ENCODE measurements at regions not wholly inside any gene's neighbourhood (a gene's known extent, or its start where the extent isn't known, plus 50 kb on each side); places are given as distances from the start of the nearest gene placed in this dataset.

DNA sequence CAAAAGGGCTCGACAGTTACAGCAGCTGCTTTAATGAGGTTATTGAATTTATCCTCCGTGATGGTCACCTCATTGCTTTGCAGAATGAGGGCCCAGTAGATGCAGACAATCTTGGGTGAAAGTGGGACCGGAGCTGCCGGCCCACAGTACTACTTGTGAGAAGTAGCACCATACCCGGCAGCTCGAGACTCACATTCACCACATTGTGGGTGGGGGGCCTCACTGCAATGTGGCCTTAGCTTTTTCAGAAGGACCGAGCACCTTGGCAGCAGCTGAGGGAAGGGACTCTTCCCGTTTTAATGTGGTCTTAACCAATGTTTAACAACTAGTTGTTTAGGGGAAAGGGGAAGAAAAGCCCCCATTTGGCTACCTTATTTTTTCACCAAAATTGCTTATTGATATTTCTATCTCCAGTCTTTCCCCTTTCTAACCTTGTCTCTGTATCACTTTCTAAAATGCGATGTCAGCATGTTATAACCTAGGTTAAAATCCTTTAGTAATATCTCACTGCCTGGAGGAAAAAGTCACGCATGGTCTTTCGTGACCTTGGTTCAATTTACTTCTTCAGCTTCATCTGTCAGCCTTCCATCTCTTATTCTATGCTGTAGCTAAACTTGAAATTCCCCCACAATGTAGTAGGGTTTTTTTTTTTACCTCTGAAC, 87.4 kb upstream of the PHYHIPL start:
- Histone ChIP-seq H3K27ac (no peak overlapping the region), H3K9me3 (replicated peaks) (no peaks in the 10 kb centered on the region), H3K36me3 (no peaks in the 10 kb centered on the region), H3K4me1 (replicated peaks) (peaks cover 28% of the 10 kb centered on the region), H3K4me3 (no peak overlapping the region), H3K27me3 (replicated peaks) (no peaks in the 10 kb centered on the region)
- no peak for DNase-seq (ENCODE audit: low read depth in 1 of 2, low spot score in 2 of 2)

DNA sequence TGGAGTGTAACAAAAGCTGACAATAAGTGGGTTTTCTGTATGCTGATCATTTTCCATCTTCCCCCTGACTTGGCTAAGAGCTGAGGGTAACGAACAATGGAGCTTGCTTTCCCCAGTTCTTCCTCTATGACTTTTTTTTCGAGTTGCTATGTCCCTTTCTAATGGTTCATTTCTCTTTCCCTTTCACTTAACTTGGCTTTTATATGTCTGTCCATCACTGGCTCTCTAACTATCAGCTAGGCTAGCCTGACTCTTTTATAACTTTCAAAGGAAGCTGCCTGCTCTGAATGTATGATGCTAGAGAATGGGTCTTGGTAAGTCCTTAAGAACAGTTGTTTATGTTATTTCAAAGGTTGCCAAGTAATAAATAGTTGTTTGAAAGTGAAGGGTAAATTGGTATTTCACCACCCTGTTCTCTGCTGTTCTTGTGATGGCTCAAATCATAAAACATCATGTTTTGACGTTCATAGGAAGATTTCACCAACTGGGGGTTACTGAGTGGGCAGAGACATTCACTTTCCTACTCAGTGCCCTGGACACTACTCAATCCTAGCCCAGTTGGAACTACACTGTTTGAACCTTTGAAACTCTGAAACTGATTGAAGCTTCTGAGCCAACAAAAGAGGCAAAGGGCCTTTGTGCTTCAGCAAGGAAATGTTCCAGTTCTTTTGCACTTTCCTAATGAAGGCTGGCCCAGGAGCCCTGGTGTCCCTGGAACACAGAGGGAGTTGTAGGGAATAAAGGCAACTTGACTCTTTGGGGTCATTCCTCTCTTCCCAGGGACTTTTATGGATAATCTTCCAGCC, 85.4 kb upstream of the PHYHIPL start:
- Histone ChIP-seq H3K9me3 (replicated peaks) (no peaks in the 10 kb centered on the region), H3K27ac (no peak overlapping the region), H3K4me1 (replicated peaks) (peaks cover 12% of the 10 kb centered on the region), H3K36me3 (no peaks in the 10 kb centered on the region), H3K27me3 (replicated peaks) (no peaks in the 10 kb centered on the region), H3K4me3 (no peak overlapping the region)
- DNase-seq (ENCODE audit: low read depth in 1 of 2, low spot score in 2 of 2): no peak

DNA sequence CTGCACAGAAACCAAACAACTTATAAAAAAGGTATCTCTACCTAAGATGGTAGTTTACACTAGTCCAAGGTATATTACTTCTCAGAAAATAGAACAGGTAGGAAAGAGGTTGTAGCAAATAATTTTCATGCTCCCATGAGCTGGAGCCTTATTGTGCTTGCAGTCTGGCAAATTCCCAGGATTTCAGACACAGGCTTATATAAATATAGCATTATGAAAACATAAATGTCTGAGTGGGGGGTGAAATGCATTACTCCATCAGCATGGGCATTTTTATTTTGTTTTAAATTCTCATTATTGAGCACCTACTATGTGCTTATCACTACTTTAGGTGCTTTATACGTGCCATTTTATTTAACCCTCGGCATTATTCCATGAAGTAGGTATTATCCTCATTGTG, 83.0 kb upstream of the PHYHIPL start:
- Histone ChIP-seq H3K36me3 (no peaks in the 10 kb centered on the region), H3K4me3 (no peak overlapping the region), H3K27me3 (replicated peaks) (no peaks in the 10 kb centered on the region), H3K27ac (no peak overlapping the region), H3K9me3 (replicated peaks) (no peaks in the 10 kb centered on the region), H3K4me1 (replicated peaks) (peaks cover 15% of the 10 kb centered on the region)
- DNase-seq (ENCODE audit: low read depth in 1 of 2, low spot score in 2 of 2): no peak

DNA sequence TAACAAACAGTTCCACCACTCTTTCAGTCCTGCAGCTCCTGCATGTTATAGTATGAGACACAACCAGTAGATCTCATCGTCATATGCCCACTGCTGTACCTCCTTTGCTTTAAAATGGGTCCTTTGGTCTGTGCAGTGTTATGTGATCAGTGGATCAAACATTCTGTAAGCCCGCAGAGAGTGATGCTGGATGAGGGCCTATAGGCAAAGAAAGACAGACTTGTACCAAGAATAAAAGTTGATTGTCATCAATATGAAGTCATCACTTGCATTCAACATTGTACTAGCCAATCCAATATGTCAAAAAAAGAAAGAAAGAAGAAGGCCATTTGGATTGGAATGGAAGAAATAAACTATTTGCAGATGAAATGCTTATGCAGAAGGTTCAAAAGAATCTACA, 79.8 kb upstream of the PHYHIPL start:
- Histone ChIP-seq H3K4me1 (replicated peaks) (peaks cover 29% of the 10 kb centered on the region), H3K27ac (no peak overlapping the region), H3K36me3 (no peaks in the 10 kb centered on the region), H3K4me3 (no peak overlapping the region), H3K9me3 (replicated peaks) (no peaks in the 10 kb centered on the region), H3K27me3 (replicated peaks) (no peaks in the 10 kb centered on the region)
- no peak for DNase-seq (ENCODE audit: low read depth in 1 of 2, low spot score in 2 of 2)

DNA sequence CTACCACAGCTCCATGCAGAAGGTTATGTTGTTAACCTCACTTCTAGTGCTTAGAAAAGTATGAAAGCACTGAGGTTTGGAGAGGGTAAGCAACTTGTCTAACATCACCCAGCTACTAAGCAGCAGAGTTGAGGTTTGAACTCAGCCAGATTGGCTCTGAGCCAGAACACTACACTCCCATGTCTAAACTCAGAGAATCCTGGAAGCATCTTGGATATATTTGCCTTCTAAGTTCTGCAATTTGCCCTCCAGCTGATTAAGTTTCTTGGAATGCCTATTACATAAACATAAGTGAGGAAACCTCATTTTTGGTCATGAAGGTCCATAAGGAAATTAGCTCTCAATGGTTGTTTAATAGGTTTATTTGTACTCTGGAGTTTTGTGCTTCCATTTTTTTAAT, 78.1 kb upstream of the PHYHIPL start:
- Histone ChIP-seq H3K27ac (peak overlapping the region; percentile 30), H3K4me1 (replicated peaks) (peaks cover 22% of the 10 kb centered on the region), H3K36me3 (no peaks in the 10 kb centered on the region), H3K9me3 (replicated peaks) (no peaks in the 10 kb centered on the region), H3K4me3 (no peak overlapping the region), H3K27me3 (replicated peaks) (no peaks in the 10 kb centered on the region)
- peak; percentile 66 to 79 for DNase-seq (ENCODE audit: low read depth in 1 of 2, low spot score in 2 of 2)

DNA sequence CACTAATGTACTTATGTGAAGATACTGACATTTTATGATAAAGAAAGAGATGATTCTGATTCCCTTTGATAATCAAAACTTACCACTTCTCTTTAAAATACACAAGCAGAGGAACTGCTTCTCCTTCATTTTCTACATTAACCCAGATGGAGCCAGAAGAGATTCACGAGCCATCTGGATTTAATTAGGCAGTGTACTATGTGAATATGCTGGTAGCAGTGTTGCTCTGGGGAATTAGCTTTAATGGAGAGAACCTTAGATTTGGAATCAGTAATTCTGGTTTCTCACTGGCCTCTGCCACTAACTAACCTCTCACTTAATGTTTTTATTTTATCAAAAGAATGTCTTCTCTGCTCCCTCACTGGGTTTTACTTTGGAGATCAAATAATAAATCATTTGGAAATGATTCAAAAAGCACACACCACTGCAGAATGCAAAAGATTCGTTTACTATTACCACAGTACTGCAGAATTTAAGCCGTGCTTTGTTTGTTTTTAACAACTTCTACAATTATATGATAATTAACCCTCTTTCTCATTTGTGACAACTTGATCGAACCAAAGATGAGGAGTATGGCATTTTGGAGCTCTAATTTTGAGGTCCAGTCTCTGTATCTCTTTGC, 77.5 kb upstream of the PHYHIPL start:
- H3K4me3 ChIP-seq: no peak overlapping the region
- H3K9me3 ChIP-seq (replicated peaks): no peaks in the 10 kb centered on the region
- H3K27me3 ChIP-seq (replicated peaks): no peaks in the 10 kb centered on the region
- H3K4me1 ChIP-seq (replicated peaks): peaks cover 22% of the 10 kb centered on the region
- DNase-seq (ENCODE audit: low read depth in 1 of 2, low spot score in 2 of 2): peak in 1 of 2 experiments; percentile 76
- H3K36me3 ChIP-seq: no peaks in the 10 kb centered on the region
- peak overlapping the region; percentile 30 for H3K27ac ChIP-seq

DNA sequence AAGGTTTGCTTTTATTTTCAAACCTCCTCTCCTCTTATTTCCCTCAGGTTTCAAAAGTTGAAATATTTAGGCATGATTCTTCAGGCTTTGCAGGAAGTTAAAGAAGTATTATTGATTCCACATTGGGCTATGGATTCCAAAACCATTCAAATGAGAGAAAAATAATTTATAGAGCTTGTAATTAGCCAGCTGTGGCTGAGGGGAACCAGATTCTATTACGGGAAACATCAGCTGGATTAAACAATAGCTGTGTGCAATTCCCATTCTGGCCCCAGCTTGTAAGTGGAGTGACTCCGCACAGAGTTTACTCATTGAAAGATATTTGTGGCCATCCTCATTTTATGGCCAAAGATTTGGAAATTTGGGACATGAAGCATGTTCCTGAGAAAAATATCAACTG, 77.0 kb upstream of the PHYHIPL start:
- no peaks in the 10 kb centered on the region for H3K9me3 ChIP-seq (replicated peaks)
- H3K27ac ChIP-seq: peak overlapping the region; percentile 30; the same call in 1 of the 2 replicates
- no peak overlapping the region for H3K4me3 ChIP-seq
- no peaks in the 10 kb centered on the region for H3K27me3 ChIP-seq (replicated peaks)
- DNase-seq (ENCODE audit: low read depth in 1 of 2, low spot score in 2 of 2): peak in 1 of 2 experiments; percentile 31
- no peaks in the 10 kb centered on the region for H3K36me3 ChIP-seq
- H3K4me1 ChIP-seq (replicated peaks): peaks cover 22% of the 10 kb centered on the region

DNA sequence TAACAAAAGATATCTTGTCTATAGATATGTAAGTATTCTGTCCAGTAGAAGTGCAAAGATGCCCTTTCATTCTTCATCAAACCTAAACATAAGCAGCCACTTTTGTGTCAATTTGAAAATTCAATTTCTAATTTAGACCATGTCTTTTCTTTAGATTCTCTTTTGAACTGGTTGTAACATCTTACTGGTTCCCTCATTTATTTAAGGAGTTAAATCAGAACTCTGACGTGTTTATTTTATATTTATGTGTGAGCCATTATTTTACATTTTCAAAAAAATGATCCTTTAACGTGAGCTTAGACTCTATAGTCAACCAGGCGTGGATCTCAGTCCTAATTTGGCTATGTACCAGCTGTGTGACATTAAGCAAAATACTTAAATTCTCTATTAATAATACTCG, 74.0 kb upstream of the PHYHIPL start:
- H3K27me3 ChIP-seq (replicated peaks): no peaks in the 10 kb centered on the region
- H3K9me3 ChIP-seq (replicated peaks): no peaks in the 10 kb centered on the region
- H3K36me3 ChIP-seq: no peaks in the 10 kb centered on the region
- H3K4me1 ChIP-seq (replicated peaks): peaks cover 22% of the 10 kb centered on the region
- H3K4me3 ChIP-seq: no peak overlapping the region
- no peak for DNase-seq (ENCODE audit: low read depth in 1 of 2, low spot score in 2 of 2)
- H3K27ac ChIP-seq: no peak overlapping the region

DNA sequence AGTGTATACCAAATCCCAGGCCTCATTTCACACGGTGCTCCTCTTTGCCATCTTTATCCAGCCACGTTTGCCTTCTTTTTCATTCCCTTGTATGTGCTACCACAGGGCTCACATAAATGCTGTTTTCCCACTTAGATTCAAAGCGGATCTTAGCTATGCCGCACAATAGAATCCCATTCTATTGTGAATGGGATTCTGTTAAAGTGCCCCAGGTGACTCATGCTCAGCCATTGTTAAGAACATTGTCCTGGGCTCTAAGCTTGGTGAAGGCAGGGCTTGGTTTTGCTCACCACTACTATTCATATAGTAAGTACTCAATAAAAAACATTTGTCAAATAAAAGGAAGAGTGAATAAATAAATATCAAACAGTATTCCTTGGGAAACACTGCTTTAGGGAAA, 72.3 kb upstream of the PHYHIPL start:
- Histone ChIP-seq H3K36me3 (no peaks in the 10 kb centered on the region), H3K9me3 (replicated peaks) (no peaks in the 10 kb centered on the region), H3K27ac (no peak overlapping the region), H3K4me1 (replicated peaks) (peaks cover 6% of the 10 kb centered on the region), H3K27me3 (replicated peaks) (no peaks in the 10 kb centered on the region), H3K4me3 (no peak overlapping the region)
- no peak for DNase-seq (ENCODE audit: low read depth in 1 of 2, low spot score in 2 of 2)

DNA sequence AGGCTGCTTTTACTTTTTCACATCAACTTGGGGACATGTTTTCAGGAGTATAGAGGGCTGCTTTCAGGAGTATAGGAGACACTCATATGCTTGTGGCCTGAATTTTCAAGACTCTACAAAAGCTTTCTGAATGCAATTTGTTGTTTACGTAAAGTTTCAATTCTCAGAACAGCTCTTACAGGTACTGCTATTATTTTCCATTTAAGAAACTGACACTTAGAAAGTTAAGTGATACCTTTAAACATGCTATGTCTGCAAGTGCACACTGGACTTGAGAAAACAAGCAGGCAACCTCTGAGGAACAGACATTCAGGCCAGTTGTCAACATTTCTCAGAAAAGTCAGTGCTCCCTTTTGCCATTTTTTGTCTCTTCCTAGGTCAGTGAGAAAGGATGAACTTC, 70.0 kb upstream of the PHYHIPL start:
- H3K27me3 ChIP-seq (replicated peaks): no peaks in the 10 kb centered on the region

DNA sequence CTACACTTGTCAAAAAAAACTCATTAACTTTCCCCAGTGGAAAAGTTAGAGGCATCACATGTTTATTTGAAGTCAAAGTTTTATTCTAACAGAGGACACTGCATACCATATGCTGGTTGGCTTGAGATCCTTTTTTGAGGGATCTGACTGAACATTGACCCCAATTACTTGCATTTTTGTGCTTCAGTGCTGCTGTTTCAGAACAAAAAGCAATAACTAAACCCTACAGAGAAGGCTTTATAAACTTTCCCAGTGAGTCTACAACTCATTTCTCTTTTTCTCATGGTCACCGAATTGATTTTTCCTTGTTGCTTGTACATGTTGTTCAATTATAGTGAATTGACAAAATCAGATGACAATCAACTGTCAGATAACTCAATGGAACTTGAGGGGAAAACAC, 69.3 kb upstream of the PHYHIPL start:
- no peak for DNase-seq (ENCODE audit: low read depth in 1 of 2, low spot score in 2 of 2)
- Histone ChIP-seq H3K4me1 (replicated peaks) (no peaks in the 10 kb centered on the region), H3K27me3 (replicated peaks) (no peaks in the 10 kb centered on the region), H3K9me3 (replicated peaks) (no peaks in the 10 kb centered on the region), H3K4me3 (no peak overlapping the region), H3K36me3 (no peaks in the 10 kb centered on the region), H3K27ac (no peak overlapping the region)

More for the DNA sequence above, 70.0 kb upstream of the PHYHIPL start:
- no peaks in the 10 kb centered on the region for H3K9me3 ChIP-seq (replicated peaks)
- no peaks in the 10 kb centered on the region for H3K4me1 ChIP-seq (replicated peaks)
- no peak for DNase-seq (ENCODE audit: low read depth in 1 of 2, low spot score in 2 of 2)
- H3K4me3 ChIP-seq: no peak overlapping the region
- H3K36me3 ChIP-seq: no peaks in the 10 kb centered on the region
- H3K27ac ChIP-seq: no peak overlapping the region

DNA sequence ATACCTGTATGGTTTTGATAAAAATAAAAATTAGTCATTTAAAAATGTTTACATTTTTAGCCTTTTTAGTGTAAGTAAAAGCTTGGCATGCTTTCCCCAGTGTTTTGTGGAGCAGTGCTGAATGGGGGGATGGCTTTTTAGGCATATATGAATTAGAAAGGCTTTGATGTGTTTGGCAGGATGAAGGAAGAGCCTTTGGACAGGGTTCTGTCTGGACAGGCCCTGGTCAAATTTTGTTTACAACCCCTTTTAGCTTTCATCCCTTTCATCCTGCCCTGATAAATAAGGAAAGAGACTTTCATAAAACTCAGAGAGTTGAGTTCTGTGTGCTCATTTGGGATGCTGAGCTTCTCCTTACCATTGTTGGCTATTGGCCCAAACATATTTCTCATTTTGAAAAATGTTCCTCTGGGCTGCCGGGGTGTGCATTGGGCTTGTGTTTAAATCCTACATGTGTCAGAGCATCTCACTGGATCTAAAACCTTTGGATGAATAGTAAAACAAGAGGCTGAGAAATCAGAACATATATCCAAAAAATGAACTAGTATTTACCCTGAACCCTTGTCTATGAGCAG, 68.1 kb upstream of the PHYHIPL start:
- Histone ChIP-seq H3K9me3 (replicated peaks) (no peaks in the 10 kb centered on the region), H3K36me3 (no peaks in the 10 kb centered on the region), H3K27me3 (replicated peaks) (no peaks in the 10 kb centered on the region), H3K4me3 (no peak overlapping the region), H3K27ac (no peak overlapping the region), H3K4me1 (replicated peaks) (no peaks in the 10 kb centered on the region)
- no peak for DNase-seq (ENCODE audit: low read depth in 1 of 2, low spot score in 2 of 2)

DNA sequence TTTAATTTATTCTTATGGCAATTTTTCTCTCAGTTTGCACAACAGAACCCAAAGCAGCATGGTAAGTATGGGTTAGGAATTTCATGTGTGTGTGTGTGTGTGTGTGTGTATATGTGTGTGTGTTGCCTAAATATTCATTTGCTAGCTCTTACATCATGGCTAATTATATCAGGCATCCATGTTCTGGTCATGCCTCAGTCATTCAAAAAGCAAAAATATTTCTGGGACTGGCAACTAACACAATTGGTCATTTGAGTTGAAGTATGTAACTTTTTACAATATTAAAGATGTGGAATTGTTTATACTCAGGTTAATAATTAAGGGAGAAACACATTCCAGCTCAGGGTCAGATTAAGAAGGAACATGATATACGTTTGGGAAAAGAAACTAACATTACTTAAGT, 67.6 kb upstream of the PHYHIPL start:
- no peak overlapping the region for H3K27ac ChIP-seq
- H3K27me3 ChIP-seq (replicated peaks): no peaks in the 10 kb centered on the region
- no peak overlapping the region for H3K4me3 ChIP-seq
- no peaks in the 10 kb centered on the region for H3K9me3 ChIP-seq (replicated peaks)
- no peaks in the 10 kb centered on the region for H3K4me1 ChIP-seq (replicated peaks)
- no peak for DNase-seq (ENCODE audit: low read depth in 1 of 2, low spot score in 2 of 2)
- H3K36me3 ChIP-seq: no peaks in the 10 kb centered on the region

DNA sequence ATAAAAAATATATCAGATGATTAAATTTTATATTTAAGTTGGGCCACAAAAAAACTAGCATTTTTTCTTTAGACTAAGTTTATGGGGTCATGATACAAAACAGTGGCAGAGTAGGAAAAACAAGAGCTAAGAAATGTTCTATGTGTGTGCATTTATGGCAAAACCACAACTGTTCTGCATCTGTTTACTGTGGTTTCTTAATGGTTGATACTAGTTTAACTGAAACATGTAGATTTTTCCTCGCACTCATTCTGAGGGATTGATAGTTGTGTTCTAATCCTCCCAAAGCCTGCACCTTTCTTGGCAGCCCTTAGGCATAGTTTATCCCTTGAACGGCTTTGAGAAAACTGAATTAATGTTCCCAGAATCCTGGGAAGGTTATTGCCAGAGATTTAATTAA, 66.6 kb upstream of the PHYHIPL start:
- no peaks in the 10 kb centered on the region for H3K27me3 ChIP-seq (replicated peaks)
- no peak for DNase-seq (ENCODE audit: low read depth in 1 of 2, low spot score in 2 of 2)
- H3K4me3 ChIP-seq: no peak overlapping the region
- no peaks in the 10 kb centered on the region for H3K4me1 ChIP-seq (replicated peaks)
- no peaks in the 10 kb centered on the region for H3K9me3 ChIP-seq (replicated peaks)
- H3K27ac ChIP-seq: no peak overlapping the region
- H3K36me3 ChIP-seq: no peaks in the 10 kb centered on the region

All from SJSA1 (cell line).